ENCODE measurements at regions not wholly inside any gene's neighbourhood (a gene's known extent, or its start where the extent isn't known, plus 50 kb on each side); places are given as distances from the start of the nearest gene placed in this dataset.

DNA sequence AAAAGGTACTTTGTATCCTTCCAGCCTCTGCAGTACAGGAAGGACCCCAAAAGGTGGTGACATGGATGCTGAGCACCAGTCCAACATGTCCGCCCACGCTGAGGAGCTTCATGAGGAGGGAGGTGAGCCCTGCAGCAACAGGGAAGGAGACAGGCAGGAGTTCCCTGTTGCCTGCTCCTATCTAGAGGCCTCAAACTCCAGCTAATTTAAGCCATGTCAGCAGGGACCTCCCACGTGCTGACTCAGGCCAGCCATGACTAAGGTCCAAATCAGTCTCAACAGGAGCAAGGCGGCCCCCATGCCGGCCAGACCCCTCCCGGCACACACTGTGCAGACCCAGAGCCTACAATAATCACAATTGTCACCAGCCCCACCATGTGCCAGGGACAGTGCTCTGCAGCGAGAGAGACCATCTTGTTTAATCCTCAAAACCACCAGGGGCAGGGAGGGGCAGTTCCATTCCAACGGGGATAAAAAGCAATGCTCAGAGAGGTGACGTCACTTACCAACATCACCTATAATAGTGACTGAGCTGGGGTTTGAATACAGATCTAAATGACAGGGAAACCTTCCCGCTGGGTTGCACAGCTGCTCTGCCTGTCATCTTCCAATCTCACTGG lies 54.5 kb upstream of the GATA2 start (continued):
- TF ChIP-seq, protein P1, sequence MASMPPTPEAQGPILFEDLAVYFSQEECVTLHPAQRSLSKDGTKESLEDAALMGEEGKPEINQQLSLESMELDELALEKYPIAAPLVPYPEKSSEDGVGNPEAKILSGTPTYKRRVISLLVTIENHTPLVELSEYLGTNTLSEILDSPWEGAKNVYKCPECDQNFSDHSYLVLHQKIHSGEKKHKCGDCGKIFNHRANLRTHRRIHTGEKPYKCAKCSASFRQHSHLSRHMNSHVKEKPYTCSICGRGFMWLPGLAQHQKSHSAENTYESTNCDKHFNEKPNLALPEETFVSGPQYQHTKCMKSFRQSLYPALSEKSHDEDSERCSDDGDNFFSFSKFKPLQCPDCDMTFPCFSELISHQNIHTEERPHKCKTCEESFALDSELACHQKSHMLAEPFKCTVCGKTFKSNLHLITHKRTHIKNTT (CRISPR knock-in tag; IDR thresholded peaks at IDR 0.05) = no peak
- TF ChIP-seq ZNF773 (CRISPR knock-in tag; IDR thresholded peaks at IDR 0.05; ENCODE audit: borderline replicate concordance) (no peak), NFKB2 (CRISPR knock-in tag; IDR thresholded peaks at IDR 0.05; ENCODE audit: borderline replicate concordance) (no peak), NR1H2 (CRISPR knock-in tag; IDR thresholded peaks at IDR 0.05; ENCODE audit: borderline replicate concordance, low read depth) (no peak), FOSL2 (CRISPR knock-in tag; IDR thresholded peaks at IDR 0.05) (0 out of 2 replicates have a peak, but pooled peaks have one; percentile 25), SRSF9 (IDR thresholded peaks at IDR 0.05; ENCODE audit: borderline replicate concordance, insufficient read depth, low read depth, low read length, poor library complexity, severe bottlenecking) (no peak), CREM (IDR thresholded peaks at IDR 0.05) (no peak), CREM (CRISPR knock-in tag; IDR thresholded peaks at IDR 0.05) (no peak), ZNF879 (CRISPR knock-in tag; IDR thresholded peaks at IDR 0.05) (no peak), HDAC6 (IDR thresholded peaks at IDR 0.05; ENCODE audit: low read depth, low read length) (no peak), ZNF788 (CRISPR knock-in tag; IDR thresholded peaks at IDR 0.05; ENCODE audit: borderline replicate concordance) (no peak), TGIF2 (CRISPR knock-in tag; IDR thresholded peaks at IDR 0.05) (no peak), ZNF431 (CRISPR knock-in tag; IDR thresholded peaks at IDR 0.05; ENCODE audit: borderline replicate concordance, low read depth) (no peak), ZNF781 (CRISPR knock-in tag; IDR thresholded peaks at IDR 0.05; ENCODE audit: borderline replicate concordance, not compliant biosample characterization) (no peak), FOXP1 (IDR thresholded peaks at IDR 0.05) (no peak), FOXP1 (CRISPR knock-in tag; IDR thresholded peaks at IDR 0.05) (no peak), DR1 (CRISPR knock-in tag; IDR thresholded peaks at IDR 0.05) (no peak), ELF1 (CRISPR knock-in tag; IDR thresholded peaks at IDR 0.05) (no peak), MAFK (conservative IDR thresholded peaks at IDR 0.05 in 1 of 2, IDR thresholded peaks at IDR 0.05 in 1 of 2; ENCODE audit: low read length in 2 of 2) (peak; percentile 68 to 71), ZNF766 (CRISPR knock-in tag; IDR thresholded peaks at IDR 0.05; ENCODE audit: borderline replicate concordance) (no peak), ARNT (IDR thresholded peaks at IDR 0.05) (no peak), TARDBP (CRISPR knock-in tag; IDR thresholded peaks at IDR 0.05) (no peak), SIN3B (IDR thresholded peaks at IDR 0.05; ENCODE audit: low read length) (no peak), PHF21A (CRISPR knock-in tag; IDR thresholded peaks at IDR 0.05) (no peak), NFRKB (IDR thresholded peaks at IDR 0.05) (no peak)
- TF ChIP-seq, protein P2, sequence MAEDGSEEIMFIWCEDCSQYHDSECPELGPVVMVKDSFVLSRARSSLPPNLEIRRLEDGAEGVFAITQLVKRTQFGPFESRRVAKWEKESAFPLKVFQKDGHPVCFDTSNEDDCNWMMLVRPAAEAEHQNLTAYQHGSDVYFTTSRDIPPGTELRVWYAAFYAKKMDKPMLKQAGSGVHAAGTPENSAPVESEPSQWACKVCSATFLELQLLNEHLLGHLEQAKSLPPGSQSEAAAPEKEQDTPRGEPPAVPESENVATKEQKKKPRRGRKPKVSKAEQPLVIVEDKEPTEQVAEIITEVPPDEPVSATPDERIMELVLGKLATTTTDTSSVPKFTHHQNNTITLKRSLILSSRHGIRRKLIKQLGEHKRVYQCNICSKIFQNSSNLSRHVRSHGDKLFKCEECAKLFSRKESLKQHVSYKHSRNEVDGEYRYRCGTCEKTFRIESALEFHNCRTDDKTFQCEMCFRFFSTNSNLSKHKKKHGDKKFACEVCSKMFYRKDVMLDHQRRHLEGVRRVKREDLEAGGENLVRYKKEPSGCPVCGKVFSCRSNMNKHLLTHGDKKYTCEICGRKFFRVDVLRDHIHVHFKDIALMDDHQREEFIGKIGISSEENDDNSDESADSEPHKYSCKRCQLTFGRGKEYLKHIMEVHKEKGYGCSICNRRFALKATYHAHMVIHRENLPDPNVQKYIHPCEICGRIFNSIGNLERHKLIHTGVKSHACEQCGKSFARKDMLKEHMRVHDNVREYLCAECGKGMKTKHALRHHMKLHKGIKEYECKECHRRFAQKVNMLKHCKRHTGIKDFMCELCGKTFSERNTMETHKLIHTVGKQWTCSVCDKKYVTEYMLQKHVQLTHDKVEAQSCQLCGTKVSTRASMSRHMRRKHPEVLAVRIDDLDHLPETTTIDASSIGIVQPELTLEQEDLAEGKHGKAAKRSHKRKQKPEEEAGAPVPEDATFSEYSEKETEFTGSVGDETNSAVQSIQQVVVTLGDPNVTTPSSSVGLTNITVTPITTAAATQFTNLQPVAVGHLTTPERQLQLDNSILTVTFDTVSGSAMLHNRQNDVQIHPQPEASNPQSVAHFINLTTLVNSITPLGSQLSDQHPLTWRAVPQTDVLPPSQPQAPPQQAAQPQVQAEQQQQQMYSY (CRISPR knock-in tag; IDR thresholded peaks at IDR 0.05) = no peak
- TF ChIP-seq, protein P3, sequence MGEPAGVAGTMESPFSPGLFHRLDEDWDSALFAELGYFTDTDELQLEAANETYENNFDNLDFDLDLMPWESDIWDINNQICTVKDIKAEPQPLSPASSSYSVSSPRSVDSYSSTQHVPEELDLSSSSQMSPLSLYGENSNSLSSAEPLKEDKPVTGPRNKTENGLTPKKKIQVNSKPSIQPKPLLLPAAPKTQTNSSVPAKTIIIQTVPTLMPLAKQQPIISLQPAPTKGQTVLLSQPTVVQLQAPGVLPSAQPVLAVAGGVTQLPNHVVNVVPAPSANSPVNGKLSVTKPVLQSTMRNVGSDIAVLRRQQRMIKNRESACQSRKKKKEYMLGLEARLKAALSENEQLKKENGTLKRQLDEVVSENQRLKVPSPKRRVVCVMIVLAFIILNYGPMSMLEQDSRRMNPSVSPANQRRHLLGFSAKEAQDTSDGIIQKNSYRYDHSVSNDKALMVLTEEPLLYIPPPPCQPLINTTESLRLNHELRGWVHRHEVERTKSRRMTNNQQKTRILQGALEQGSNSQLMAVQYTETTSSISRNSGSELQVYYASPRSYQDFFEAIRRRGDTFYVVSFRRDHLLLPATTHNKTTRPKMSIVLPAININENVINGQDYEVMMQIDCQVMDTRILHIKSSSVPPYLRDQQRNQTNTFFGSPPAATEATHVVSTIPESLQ (CRISPR knock-in tag; conservative IDR thresholded peaks at IDR 0.05) = no peak
